Gastrocnemius medialis (tissue), 4 donors: ENCODE measurements at regions not wholly inside any gene's neighbourhood (a gene's known extent, or its start where the extent isn't known, plus 50 kb on each side); places are given as distances from the start of the nearest gene placed in this dataset.

Source experiments
- ATAC-seq, 2 donors: fragments of 150-250 bp; one replicate each; pipeline ENCODE4 v1.9.1; 2016
- DNase-seq, 2 donors: peaks; one replicate each; pipeline ENCODE4 v3.0.0-alpha.2; 2019
- H3K27ac ChIP-seq, 4 donors: fragments of 200-600 bp; sonication (generic); 1 replicate in 1 of 4; 2 replicates in 3 of 4; pipeline ENCODE4 v1.5.1; 2016 to 2018; ENCODE audit warnings: mild to moderate bottlenecking in 2 of 4, moderate library complexity in 1 of 4
- H3K27me3 ChIP-seq, 3 donors: fragments of 200-600 bp; sonication (generic) in 2 of 3; 1 replicate in 1 of 3; 2 replicates in 2 of 3; pipeline versions ENCODE4 v1.5.1 to v1.6.0; 2016 to 2019; ENCODE audit warnings: mild to moderate bottlenecking in 1 of 3, moderate library complexity in 1 of 3
- H3K36me3 ChIP-seq, 2 donors: fragments of 200-600 bp; sonication (generic) in 1 of 2; one replicate each; pipeline ENCODE4 v1.5.1; 2017 to 2018
- H3K4me1 ChIP-seq, 2 donors: fragments of 200-600 bp; sonication (generic) in 1 of 2; one replicate each; pipeline ENCODE4 v1.5.1; 2016 to 2017; ENCODE audit warnings: mild to moderate bottlenecking in 2 of 2
- H3K4me3 ChIP-seq, 4 donors: fragments of 200-600 bp; sonication (generic) in 3 of 4; 1 replicate in 1 of 4; 2 replicates in 3 of 4; pipeline ENCODE4 v1.5.1; 2016 to 2019; ENCODE audit warnings: mild to moderate bottlenecking in 2 of 4
- H3K9me3 ChIP-seq, 3 donors: fragments of 200-600 bp; sonication (generic) in 2 of 3; 1 replicate in 1 of 3; 2 replicates in 2 of 3; pipeline ENCODE4 v1.5.1; 2016 to 2019
- CTCF ChIP-seq, 5 experiments: fragments of 450-650 bp in 3 of 5; fragments of 200-600 bp in 2 of 5; sonication (generic) in 2 of 5; IDR thresholded peaks in 4 of 5; conservative IDR thresholded peaks in 1 of 5; 1 replicate in 4 of 5; 2 replicates in 1 of 5; pipeline ENCODE4 v1.5.1; 2016 to 2019; ENCODE audit warnings: antibody characterized with exemption in 5 of 5, mild to moderate bottlenecking in 3 of 5, moderate library complexity in 3 of 5
- POLR2A ChIP-seq, 2 donors: fragments of 450-650 bp; IDR thresholded peaks; one replicate each; pipeline ENCODE4 v1.6.1; 2017; ENCODE audit warnings: antibody characterized with exemption in 2 of 2, mild to moderate bottlenecking in 2 of 2, moderate library complexity in 2 of 2
- in situ Hi-C, 4 donors: fragments of 200-750 bp; cut with MboI; loops; one replicate each; pipeline versions ENCODE4 v1.15.0 to v1.8.0; 2017; ENCODE audit warnings: low sequenced_read_pairs in 4 of 4
- intact Hi-C: fragments of 100-400 bp; cut with DNase I; formaldehyde crosslinking; loops from one replicate; pipeline ENCODE4 v1.15.1; 2023; ENCODE audit warnings: low total_unique reads

GRCh38 chr16:66084306-66084705 is 282.2 kb upstream of the CDH5 start:
- ATAC-seq (no peak), DNase-seq (no peak)
- H3K9me3 ChIP-seq: no peaks in the 10 kb centered on the region
- intact Hi-C loops: no loop called here
- no peaks in the 10 kb centered on the region for H3K4me1 ChIP-seq
- in situ Hi-C loops: no loop called here
- H3K36me3 ChIP-seq: no peaks in the 10 kb centered on the region
- no peaks in the 10 kb centered on the region for H3K27me3 ChIP-seq
- H3K27ac ChIP-seq: no peak overlapping the region
- TF ChIP-seq POLR2A (IDR thresholded peaks at IDR 0.05) (no peak), CTCF (IDR thresholded peaks at IDR 0.05 in 4 of 5, conservative IDR thresholded peaks at IDR 0.05 in 1 of 5) (no peak)
- no peak overlapping the region for H3K4me3 ChIP-seq

- ATAC-seq: no peak
- H3K27me3 ChIP-seq: no peaks in the 10 kb centered on the region
- no peak overlapping the region for H3K27ac ChIP-seq
- in situ Hi-C loops (no loop called here), intact Hi-C loops (no loop called here)
- no peak overlapping the region for H3K4me3 ChIP-seq
- no peak for TF ChIP-seq POLR2A (IDR thresholded peaks at IDR 0.05)
- TF ChIP-seq CTCF (IDR thresholded peaks at IDR 0.05 in 4 of 5, conservative IDR thresholded peaks at IDR 0.05 in 1 of 5): no peak
- no peaks in the 10 kb centered on the region for H3K9me3 ChIP-seq
- DNase-seq: no peak
- no peaks in the 10 kb centered on the region for H3K36me3 ChIP-seq
- no peaks in the 10 kb centered on the region for H3K4me1 ChIP-seq
Observed at GRCh38 chr16:66083171-66083570, 283.3 kb upstream of the CDH5 start.

- Histone ChIP-seq H3K27me3 (no peaks in the 10 kb centered on the region), H3K4me3 (no peak overlapping the region), H3K9me3 (no peaks in the 10 kb centered on the region), H3K27ac (no peak overlapping the region), H3K4me1 (no peaks in the 10 kb centered on the region), H3K36me3 (no peaks in the 10 kb centered on the region)
- in situ Hi-C loops: no loop called here
- no peak for TF ChIP-seq CTCF (IDR thresholded peaks at IDR 0.05 in 4 of 5, conservative IDR thresholded peaks at IDR 0.05 in 1 of 5)
- DNase-seq: no peak
- intact Hi-C loops: no loop called here
- no peak for ATAC-seq
Observed at GRCh38 chr16:66082424-66082823, 284.1 kb upstream of the CDH5 start.

GRCh38 chr16:66081775-66082366 is 284.6 kb upstream of the CDH5 start:
- no peaks in the 10 kb centered on the region for H3K27me3 ChIP-seq
- no peaks in the 10 kb centered on the region for H3K9me3 ChIP-seq
- H3K27ac ChIP-seq: no peak overlapping the region
- DNase-seq (no peak), ATAC-seq (peak; percentile 30 to 39)
- intact Hi-C loops: no loop called here
- TF ChIP-seq POLR2A (IDR thresholded peaks at IDR 0.05): no peak
- no peak for TF ChIP-seq CTCF (IDR thresholded peaks at IDR 0.05 in 4 of 5, conservative IDR thresholded peaks at IDR 0.05 in 1 of 5)
- H3K4me3 ChIP-seq: no peak overlapping the region
- in situ Hi-C loops: no loop called here
- no peaks in the 10 kb centered on the region for H3K4me1 ChIP-seq
- H3K36me3 ChIP-seq: no peaks in the 10 kb centered on the region

- TF ChIP-seq POLR2A (IDR thresholded peaks at IDR 0.05): no peak
- TF ChIP-seq CTCF (IDR thresholded peaks at IDR 0.05 in 4 of 5, conservative IDR thresholded peaks at IDR 0.05 in 1 of 5): no peak
- Histone ChIP-seq H3K27ac (no peak overlapping the region), H3K4me1 (no peaks in the 10 kb centered on the region), H3K27me3 (no peaks in the 10 kb centered on the region), H3K36me3 (no peaks in the 10 kb centered on the region), H3K4me3 (no peak overlapping the region), H3K9me3 (no peaks in the 10 kb centered on the region)
- ATAC-seq (no peak), DNase-seq (no peak)
- in situ Hi-C loops: no loop called here
- intact Hi-C loops: no loop called here
Observed at GRCh38 chr16:66079671-66080334, 286.7 kb upstream of the CDH5 start.
